B cell (primary cell): ENCODE measurements at regions not wholly inside any gene's neighbourhood (a gene's known extent, or its start where the extent isn't known, plus 50 kb on each side); places are given as distances from the start of the nearest gene placed in this dataset.

Experiments used
- EZH2 ChIP-seq: IDR thresholded peaks from 2 replicates; pipeline ENCODE4 v1.6.1; 2012; ENCODE audit warnings: borderline replicate concordance, low read depth, mild to moderate bottlenecking, moderate library complexity, low read length; ENCODE audit not compliant: insufficient read depth, poor library complexity, severe bottlenecking
- TF ChIP-seq, protein P1 (sequence below): fragments of 200-600 bp; IDR thresholded peaks from one replicate; pipeline ENCODE4 v1.8.0; 2022; ENCODE audit warnings: antibody characterized with exemption, mild to moderate bottlenecking

DNA sequence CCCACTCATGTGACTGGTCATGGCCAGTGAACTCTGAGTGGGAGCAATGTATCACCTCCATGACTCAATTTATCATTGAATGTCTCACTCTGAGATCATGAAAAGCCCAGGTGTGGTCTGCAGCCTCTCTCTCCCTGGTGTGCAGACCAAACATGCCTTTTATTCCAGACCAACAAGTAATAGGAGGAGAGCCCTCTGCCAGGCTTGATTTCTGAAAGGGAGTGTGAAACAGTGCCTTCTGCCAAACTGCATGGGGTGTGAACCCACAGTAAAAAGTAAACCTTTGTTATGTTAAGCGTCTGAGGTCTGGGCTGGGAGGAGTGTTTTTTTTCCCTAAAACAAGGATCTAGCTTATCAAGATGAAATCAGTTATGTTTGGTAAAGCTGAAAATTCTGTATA is 601.2 kb downstream of the ADCYAP1 start:
- TF ChIP-seq, protein P1, sequence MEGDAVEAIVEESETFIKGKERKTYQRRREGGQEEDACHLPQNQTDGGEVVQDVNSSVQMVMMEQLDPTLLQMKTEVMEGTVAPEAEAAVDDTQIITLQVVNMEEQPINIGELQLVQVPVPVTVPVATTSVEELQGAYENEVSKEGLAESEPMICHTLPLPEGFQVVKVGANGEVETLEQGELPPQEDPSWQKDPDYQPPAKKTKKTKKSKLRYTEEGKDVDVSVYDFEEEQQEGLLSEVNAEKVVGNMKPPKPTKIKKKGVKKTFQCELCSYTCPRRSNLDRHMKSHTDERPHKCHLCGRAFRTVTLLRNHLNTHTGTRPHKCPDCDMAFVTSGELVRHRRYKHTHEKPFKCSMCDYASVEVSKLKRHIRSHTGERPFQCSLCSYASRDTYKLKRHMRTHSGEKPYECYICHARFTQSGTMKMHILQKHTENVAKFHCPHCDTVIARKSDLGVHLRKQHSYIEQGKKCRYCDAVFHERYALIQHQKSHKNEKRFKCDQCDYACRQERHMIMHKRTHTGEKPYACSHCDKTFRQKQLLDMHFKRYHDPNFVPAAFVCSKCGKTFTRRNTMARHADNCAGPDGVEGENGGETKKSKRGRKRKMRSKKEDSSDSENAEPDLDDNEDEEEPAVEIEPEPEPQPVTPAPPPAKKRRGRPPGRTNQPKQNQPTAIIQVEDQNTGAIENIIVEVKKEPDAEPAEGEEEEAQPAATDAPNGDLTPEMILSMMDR, result no peak
- TF ChIP-seq EZH2, result no peak
